A673 (cell line): ENCODE measurements at regions not wholly inside any gene's neighbourhood (a gene's known extent, or its start where the extent isn't known, plus 50 kb on each side); places are given as distances from the start of the nearest gene placed in this dataset.

Experiments used
- EZH2 ChIP-seq: fragments of 200-600 bp; sonication (generic); IDR thresholded peaks from 2 replicates; pipeline ENCODE4 v1.6.1; 2017; ENCODE audit warnings: borderline replicate concordance, low read depth, mild to moderate bottlenecking, mixed read lengths, antibody characterized with exemption, low read length; ENCODE audit not compliant: poor library complexity, severe bottlenecking
- TF ChIP-seq, protein P1 (sequence below): fragments of 300-800, 200-600 bp; sonication (generic); conservative IDR thresholded peaks from 2 replicates; pipeline ENCODE4 v1.5.1; 2017; ENCODE audit warnings: low read depth, mild to moderate bottlenecking, antibody characterized with exemption, low read length, moderate library complexity, mixed read lengths

DNA sequence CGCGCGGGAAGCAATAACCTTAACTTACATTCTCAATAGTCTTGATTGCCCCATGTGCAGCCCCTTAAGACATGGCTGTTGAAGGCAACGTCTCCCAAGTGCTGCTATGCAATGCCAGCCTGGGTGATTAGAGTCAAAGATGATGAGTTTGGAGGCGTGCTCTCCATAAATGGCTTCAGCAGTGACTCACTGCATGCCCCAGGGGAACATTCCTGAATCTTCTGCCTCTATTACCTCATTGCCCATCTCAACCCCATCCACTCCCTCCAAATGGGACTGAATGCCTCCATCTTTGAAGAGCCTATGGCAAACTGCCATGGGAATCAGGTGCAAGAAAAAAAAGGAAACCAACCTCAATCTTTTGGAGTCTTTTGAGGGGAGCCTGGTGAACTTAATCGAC lies 282.8 kb downstream of the SNX10 start:
- TF ChIP-seq, protein P1, sequence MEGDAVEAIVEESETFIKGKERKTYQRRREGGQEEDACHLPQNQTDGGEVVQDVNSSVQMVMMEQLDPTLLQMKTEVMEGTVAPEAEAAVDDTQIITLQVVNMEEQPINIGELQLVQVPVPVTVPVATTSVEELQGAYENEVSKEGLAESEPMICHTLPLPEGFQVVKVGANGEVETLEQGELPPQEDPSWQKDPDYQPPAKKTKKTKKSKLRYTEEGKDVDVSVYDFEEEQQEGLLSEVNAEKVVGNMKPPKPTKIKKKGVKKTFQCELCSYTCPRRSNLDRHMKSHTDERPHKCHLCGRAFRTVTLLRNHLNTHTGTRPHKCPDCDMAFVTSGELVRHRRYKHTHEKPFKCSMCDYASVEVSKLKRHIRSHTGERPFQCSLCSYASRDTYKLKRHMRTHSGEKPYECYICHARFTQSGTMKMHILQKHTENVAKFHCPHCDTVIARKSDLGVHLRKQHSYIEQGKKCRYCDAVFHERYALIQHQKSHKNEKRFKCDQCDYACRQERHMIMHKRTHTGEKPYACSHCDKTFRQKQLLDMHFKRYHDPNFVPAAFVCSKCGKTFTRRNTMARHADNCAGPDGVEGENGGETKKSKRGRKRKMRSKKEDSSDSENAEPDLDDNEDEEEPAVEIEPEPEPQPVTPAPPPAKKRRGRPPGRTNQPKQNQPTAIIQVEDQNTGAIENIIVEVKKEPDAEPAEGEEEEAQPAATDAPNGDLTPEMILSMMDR: no peak
- no peak for TF ChIP-seq EZH2
